Upper lobe of left lung (tissue), 6 donors: ENCODE measurements at regions not wholly inside any gene's neighbourhood (a gene's known extent, or its start where the extent isn't known, plus 50 kb on each side); places are given as distances from the start of the nearest gene placed in this dataset.

Experiments used
- ATAC-seq, 2 donors: fragments of 200-7000 bp; cut with Tn5 transposase; one replicate each; pipeline ENCODE4 v1.9.1; 2022; ENCODE audit warnings: mild to moderate bottlenecking in 2 of 2, moderate library complexity in 2 of 2; ENCODE audit not compliant: low FRiP score in 2 of 2
- DNase-seq, 2 donors: peaks; one replicate each; pipeline ENCODE4 v3.0.0-alpha.2; 2019 to 2020
- H3K27ac ChIP-seq, 4 donors: fragments of 200-600 bp; sonication (generic); one replicate each; pipeline ENCODE4 v1.5.1; 2016 to 2019
- H3K27me3 ChIP-seq, 4 donors: fragments of 200-600 bp; sonication (generic); one replicate each; pipeline ENCODE4 v1.5.1; 2017 to 2019
- H3K36me3 ChIP-seq, 4 donors: fragments of 200-600 bp; sonication (generic); one replicate each; pipeline ENCODE4 v1.5.1; 2016 to 2019
- H3K4me1 ChIP-seq, 4 donors: fragments of 200-600 bp; sonication (generic); one replicate each; pipeline ENCODE4 v1.5.1; 2018 to 2019
- H3K4me3 ChIP-seq, 4 donors: fragments of 200-600 bp; sonication (generic); one replicate each; pipeline ENCODE4 v1.5.1; 2017 to 2019; ENCODE audit warnings: mild to moderate bottlenecking in 2 of 4, moderate library complexity in 1 of 4
- H3K9me3 ChIP-seq, 4 donors: fragments of 200-600 bp; sonication (generic); one replicate each; pipeline ENCODE4 v1.5.1; 2018 to 2019
- EP300 ChIP-seq, 4 donors: sonication (generic); formaldehyde crosslinking; IDR thresholded peaks; one replicate each; pipeline ENCODE4 v1.5.1; 2017; ENCODE audit warnings: antibody characterized with exemption in 4 of 4, control low read depth in 2 of 4
- POLR2A ChIP-seq, 4 donors: fragments of 450-650 bp; IDR thresholded peaks; one replicate each; pipeline ENCODE4 v1.5.1; 2016 to 2017; ENCODE audit warnings: antibody characterized with exemption in 4 of 4, mild to moderate bottlenecking in 2 of 4
- POLR2AphosphoS5 ChIP-seq, 2 donors: sonication (generic); formaldehyde crosslinking; IDR thresholded peaks; one replicate each; pipeline ENCODE4 v1.5.1; 2017; ENCODE audit warnings: antibody characterized with exemption in 2 of 2
- WGBS, 2 donors: methylation state at CpG; one replicate each; pipeline ENCODE4 v1.1.5; 2017 to 2018; 5-methylcytosine and 5-hydroxymethylcytosine counted together
- TF ChIP-seq, protein P1 (sequence below), 6 experiments: fragments of 450-650 bp in 4 of 6; fragments of 200-600 bp in 2 of 6; sonication (generic) in 2 of 6; IDR thresholded peaks; one replicate each; pipeline ENCODE4 v1.5.1; 2016 to 2019; ENCODE audit warnings: antibody characterized with exemption in 6 of 6
- donor health status: DM: no; HTN: no; CAD: no; lungs with moderate emphysema.
- donor health status: DM: no; HTN: yes; CAD: no; lungs with severe emphysema.

GRCh38 chr17:54745239-54745638 is 155.4 kb upstream of the TOM1L1 start:
- H3K4me3 ChIP-seq, result no peak overlapping the region
- TF ChIP-seq, protein P1, sequence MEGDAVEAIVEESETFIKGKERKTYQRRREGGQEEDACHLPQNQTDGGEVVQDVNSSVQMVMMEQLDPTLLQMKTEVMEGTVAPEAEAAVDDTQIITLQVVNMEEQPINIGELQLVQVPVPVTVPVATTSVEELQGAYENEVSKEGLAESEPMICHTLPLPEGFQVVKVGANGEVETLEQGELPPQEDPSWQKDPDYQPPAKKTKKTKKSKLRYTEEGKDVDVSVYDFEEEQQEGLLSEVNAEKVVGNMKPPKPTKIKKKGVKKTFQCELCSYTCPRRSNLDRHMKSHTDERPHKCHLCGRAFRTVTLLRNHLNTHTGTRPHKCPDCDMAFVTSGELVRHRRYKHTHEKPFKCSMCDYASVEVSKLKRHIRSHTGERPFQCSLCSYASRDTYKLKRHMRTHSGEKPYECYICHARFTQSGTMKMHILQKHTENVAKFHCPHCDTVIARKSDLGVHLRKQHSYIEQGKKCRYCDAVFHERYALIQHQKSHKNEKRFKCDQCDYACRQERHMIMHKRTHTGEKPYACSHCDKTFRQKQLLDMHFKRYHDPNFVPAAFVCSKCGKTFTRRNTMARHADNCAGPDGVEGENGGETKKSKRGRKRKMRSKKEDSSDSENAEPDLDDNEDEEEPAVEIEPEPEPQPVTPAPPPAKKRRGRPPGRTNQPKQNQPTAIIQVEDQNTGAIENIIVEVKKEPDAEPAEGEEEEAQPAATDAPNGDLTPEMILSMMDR (IDR thresholded peaks at IDR 0.05), result no peak
- TF ChIP-seq EP300 (IDR thresholded peaks at IDR 0.05) (no peak), POLR2A (IDR thresholded peaks at IDR 0.05) (no peak), POLR2AphosphoS5 (IDR thresholded peaks at IDR 0.05) (no peak)
- ATAC-seq, result no peak
- DNase-seq, result no peak
- no peak overlapping the region for H3K27ac ChIP-seq
- H3K36me3 ChIP-seq, result no peaks in the 10 kb centered on the region
- H3K27me3 ChIP-seq, result no peaks in the 10 kb centered on the region
- H3K4me1 ChIP-seq, result no peaks in the 10 kb centered on the region
- H3K9me3 ChIP-seq, result peaks cover 0 to 13% (median 3%) of the 10 kb centered on the region in 4 donors

DNA sequence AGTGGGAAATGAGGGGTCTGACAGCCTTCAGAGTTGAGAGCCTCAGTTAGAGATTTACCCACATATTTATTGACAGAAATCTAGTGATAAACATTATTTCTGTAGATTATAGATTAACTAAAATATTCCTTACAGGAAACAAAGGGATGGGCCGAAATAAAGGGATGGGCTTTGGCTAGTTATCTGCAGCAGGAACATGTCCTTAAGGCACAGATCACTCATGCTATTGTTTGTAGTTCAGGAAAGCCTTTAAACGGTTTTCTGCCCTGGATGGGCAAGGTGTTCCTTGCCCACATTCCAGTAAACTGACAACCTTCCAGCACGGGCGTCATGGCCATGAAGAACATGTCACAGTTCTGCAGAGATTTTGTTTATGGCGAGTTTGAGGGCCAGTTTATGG is 154.8 kb upstream of the TOM1L1 start:
- Histone ChIP-seq H3K9me3 (peaks cover 0 to 13% (median 3%) of the 10 kb centered on the region in 4 donors), H3K27me3 (no peaks in the 10 kb centered on the region), H3K36me3 (no peaks in the 10 kb centered on the region), H3K27ac (no peak overlapping the region), H3K4me1 (no peaks in the 10 kb centered on the region), H3K4me3 (no peak overlapping the region)
- TF ChIP-seq, protein P1 (IDR thresholded peaks at IDR 0.05), result no peak
- TF ChIP-seq POLR2AphosphoS5 (IDR thresholded peaks at IDR 0.05) (no peak), POLR2A (IDR thresholded peaks at IDR 0.05) (no peak)
- 70 to 77% methylated on average over 5 of the region's 5 CpGs for WGBS, 2 donors
- no peak for DNase-seq
- no peak for ATAC-seq

- DNase-seq (no peak), ATAC-seq (no peak)
- Histone ChIP-seq H3K36me3 (no peaks in the 10 kb centered on the region), H3K4me1 (no peaks in the 10 kb centered on the region), H3K27me3 (no peaks in the 10 kb centered on the region), H3K4me3 (no peak overlapping the region), H3K9me3 (peaks cover 0 to 13% (median 3%) of the 10 kb centered on the region in 4 donors), H3K27ac (no peak overlapping the region)
- TF ChIP-seq POLR2A (IDR thresholded peaks at IDR 0.05) (no peak), EP300 (IDR thresholded peaks at IDR 0.05) (no peak), POLR2AphosphoS5 (IDR thresholded peaks at IDR 0.05) (no peak)
- TF ChIP-seq, protein P1 (IDR thresholded peaks at IDR 0.05), result no peak
- 53% methylated on average over 1 of the region's 1 CpG; no CpG with 5 or more reads in 1 of the 2 donors for WGBS, 2 donors
Measured at GRCh38 chr17:54749157-54749556, 151.5 kb upstream of the TOM1L1 start.

GRCh38 chr17:54754560-54754959 is 146.1 kb upstream of the TOM1L1 start:
- ATAC-seq (no peak), DNase-seq (peak in 1 of 2 donors; percentile 54)
- 83 to 90% methylated on average over 11 to 15 of the region's 15 CpGs for WGBS, 2 donors

DNA sequence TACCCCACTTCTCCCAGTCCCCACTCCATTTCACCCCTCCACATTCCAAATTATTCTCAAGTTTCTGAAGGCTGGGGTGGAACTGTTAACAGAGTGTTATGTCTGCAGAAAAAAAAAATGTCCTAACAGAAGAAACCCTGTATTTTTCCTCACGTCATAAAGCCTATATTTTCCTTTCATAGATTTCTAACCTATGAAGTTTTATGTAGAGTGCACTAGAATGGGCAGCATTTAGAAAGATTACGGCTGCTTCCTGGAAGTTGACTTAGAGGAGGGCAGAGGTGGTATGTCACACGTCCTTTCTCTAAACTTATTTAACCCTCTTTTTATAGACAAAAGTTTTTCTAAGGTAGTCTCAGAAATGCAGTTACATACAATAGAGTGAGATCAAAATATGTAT is 139.8 kb upstream of the TOM1L1 start:
- 56 to 58% methylated on average over 3 of the region's 3 CpGs for WGBS, 2 donors
- H3K27me3 ChIP-seq, result no peaks in the 10 kb centered on the region
- no peaks in the 10 kb centered on the region for H3K9me3 ChIP-seq
- no peak overlapping the region for H3K4me3 ChIP-seq
- DNase-seq (no peak), ATAC-seq (no peak)
- H3K4me1 ChIP-seq, result no peaks in the 10 kb centered on the region
- H3K36me3 ChIP-seq, result no peaks in the 10 kb centered on the region
- TF ChIP-seq, protein P1 (IDR thresholded peaks at IDR 0.05), result no peak
- TF ChIP-seq POLR2A (IDR thresholded peaks at IDR 0.05) (no peak), POLR2AphosphoS5 (IDR thresholded peaks at IDR 0.05) (no peak), EP300 (IDR thresholded peaks at IDR 0.05) (no peak)
- no peak overlapping the region for H3K27ac ChIP-seq

More at GRCh38 chr17:54754560-54754959, 146.1 kb upstream of the TOM1L1 start:
- H3K4me3 ChIP-seq, result no peak overlapping the region
- no peaks in the 10 kb centered on the region for H3K4me1 ChIP-seq
- no peaks in the 10 kb centered on the region for H3K9me3 ChIP-seq
- H3K27ac ChIP-seq, result no peak overlapping the region
- TF ChIP-seq, protein P1 (IDR thresholded peaks at IDR 0.05), result no peak
- TF ChIP-seq POLR2AphosphoS5 (IDR thresholded peaks at IDR 0.05) (no peak), POLR2A (IDR thresholded peaks at IDR 0.05) (no peak), EP300 (IDR thresholded peaks at IDR 0.05) (no peak)
- no peaks in the 10 kb centered on the region for H3K36me3 ChIP-seq
- no peaks in the 10 kb centered on the region for H3K27me3 ChIP-seq
